ENCODE measurements at regions not wholly inside any gene's neighbourhood (a gene's known extent, or its start where the extent isn't known, plus 50 kb on each side); places are given as distances from the start of the nearest gene placed in this dataset.

DNA sequence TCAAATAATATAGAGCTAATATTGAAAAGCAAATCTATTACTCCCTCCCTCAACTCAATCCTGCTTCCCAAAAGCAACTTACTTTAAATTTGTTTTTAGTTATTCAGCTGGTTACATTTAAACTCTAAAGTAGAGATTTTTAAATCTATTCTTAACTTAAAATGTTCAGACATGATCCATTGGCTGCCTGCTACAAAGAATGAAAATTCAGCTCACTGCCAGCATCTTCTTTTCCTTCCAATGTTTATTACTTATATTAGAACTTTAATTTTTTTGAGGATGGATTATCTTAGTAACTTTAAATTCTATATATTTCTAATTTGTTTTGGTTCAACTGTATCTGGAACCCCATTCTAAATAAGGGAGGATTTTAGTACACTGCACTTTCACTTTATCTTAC is 163.2 kb downstream of the TMEM167A start:
- H4K20me1 ChIP-seq (ENCODE audit: low read depth): no peaks in the 10 kb centered on the region
- H3K4me1 ChIP-seq: peaks cover 9% of the 10 kb centered on the region
- H3K79me2 ChIP-seq (ENCODE audit: low read depth): no peaks in the 10 kb centered on the region
- H3K36me3 Mint-ChIP-seq: peaks cover 4% of the 10 kb centered on the region
- no peak overlapping the region for H3K4me2 ChIP-seq
- H3K4me1 Mint-ChIP-seq: peaks cover 3% of the 10 kb centered on the region
- H3K4me3 Mint-ChIP-seq: no peak overlapping the region
- no peak overlapping the region for H3K4me3 ChIP-seq
- H3K9me3 Mint-ChIP-seq: peaks cover 12% of the 10 kb centered on the region
- no peak overlapping the region for H2AFZ ChIP-seq (replicated peaks)
- TF ChIP-seq EZH2phosphoT487 (IDR thresholded peaks at IDR 0.05): no peak
- TF ChIP-seq, protein P1, sequence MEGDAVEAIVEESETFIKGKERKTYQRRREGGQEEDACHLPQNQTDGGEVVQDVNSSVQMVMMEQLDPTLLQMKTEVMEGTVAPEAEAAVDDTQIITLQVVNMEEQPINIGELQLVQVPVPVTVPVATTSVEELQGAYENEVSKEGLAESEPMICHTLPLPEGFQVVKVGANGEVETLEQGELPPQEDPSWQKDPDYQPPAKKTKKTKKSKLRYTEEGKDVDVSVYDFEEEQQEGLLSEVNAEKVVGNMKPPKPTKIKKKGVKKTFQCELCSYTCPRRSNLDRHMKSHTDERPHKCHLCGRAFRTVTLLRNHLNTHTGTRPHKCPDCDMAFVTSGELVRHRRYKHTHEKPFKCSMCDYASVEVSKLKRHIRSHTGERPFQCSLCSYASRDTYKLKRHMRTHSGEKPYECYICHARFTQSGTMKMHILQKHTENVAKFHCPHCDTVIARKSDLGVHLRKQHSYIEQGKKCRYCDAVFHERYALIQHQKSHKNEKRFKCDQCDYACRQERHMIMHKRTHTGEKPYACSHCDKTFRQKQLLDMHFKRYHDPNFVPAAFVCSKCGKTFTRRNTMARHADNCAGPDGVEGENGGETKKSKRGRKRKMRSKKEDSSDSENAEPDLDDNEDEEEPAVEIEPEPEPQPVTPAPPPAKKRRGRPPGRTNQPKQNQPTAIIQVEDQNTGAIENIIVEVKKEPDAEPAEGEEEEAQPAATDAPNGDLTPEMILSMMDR (IDR thresholded peaks at IDR 0.05): no peak
- no peak for TF ChIP-seq EZH2 (IDR thresholded peaks at IDR 0.05)
- no peaks in the 10 kb centered on the region for H3F3A ChIP-seq (ENCODE audit: low read depth)
- H3K9me3 ChIP-seq (ENCODE audit: low read depth): no peaks in the 10 kb centered on the region
- no peak overlapping the region for H3K27ac ChIP-seq
- no peak overlapping the region for H3K27ac Mint-ChIP-seq
- no peak overlapping the region for H3K9ac ChIP-seq
- no peaks in the 10 kb centered on the region for H3K36me3 ChIP-seq
- no peaks in the 10 kb centered on the region for H3K27me3 ChIP-seq
- DNase-seq (ENCODE audit: low spot score): no peak
- H3K27me3 Mint-ChIP-seq (ENCODE audit: insufficient read depth, low read depth): peaks cover 3% of the 10 kb centered on the region

DNA sequence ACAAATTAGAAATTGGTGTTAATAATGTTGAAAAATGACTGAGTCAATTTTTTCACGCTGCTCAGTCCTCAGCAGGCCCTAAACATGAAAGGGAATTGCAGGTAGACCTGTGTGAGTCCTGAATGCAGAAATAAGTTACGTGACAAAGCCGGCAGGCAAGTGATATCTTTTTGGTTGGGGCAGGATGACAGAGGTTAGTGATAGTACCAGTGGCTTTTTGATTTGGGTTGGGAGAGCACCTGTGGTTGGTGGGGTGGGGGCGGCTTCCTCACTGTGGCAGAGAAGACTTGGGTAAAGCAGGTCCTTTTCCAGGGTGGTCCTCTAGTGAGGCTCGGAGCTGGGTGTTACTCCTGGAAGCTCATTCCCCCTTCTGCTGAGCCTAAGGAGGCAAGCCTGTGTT is 164.7 kb downstream of the TMEM167A start:
- H3K36me3 Mint-ChIP-seq: peaks cover 4% of the 10 kb centered on the region
- Histone ChIP-seq H3K27ac (no peak overlapping the region), H3F3A (ENCODE audit: low read depth) (no peaks in the 10 kb centered on the region), H3K4me3 (no peak overlapping the region), H3K4me1 (no peaks in the 10 kb centered on the region), H2AFZ (replicated peaks) (no peak overlapping the region), H3K36me3 (no peaks in the 10 kb centered on the region), H3K79me2 (ENCODE audit: low read depth) (no peaks in the 10 kb centered on the region), H4K20me1 (ENCODE audit: low read depth) (no peaks in the 10 kb centered on the region), H3K27me3 (no peaks in the 10 kb centered on the region), H3K9me3 (ENCODE audit: low read depth) (no peaks in the 10 kb centered on the region), H3K9ac (no peak overlapping the region), H3K4me2 (no peak overlapping the region)
- H3K4me1 Mint-ChIP-seq: no peaks in the 10 kb centered on the region
- TF ChIP-seq EZH2phosphoT487 (IDR thresholded peaks at IDR 0.05) (no peak), EZH2 (IDR thresholded peaks at IDR 0.05) (no peak)
- TF ChIP-seq, protein P1 (IDR thresholded peaks at IDR 0.05): no peak
- no peak overlapping the region for H3K4me3 Mint-ChIP-seq
- H3K27me3 Mint-ChIP-seq (ENCODE audit: insufficient read depth, low read depth): peaks cover 3% of the 10 kb centered on the region
- H3K27ac Mint-ChIP-seq: no peak overlapping the region
- DNase-seq (ENCODE audit: low spot score): no peak
- H3K9me3 Mint-ChIP-seq: peaks cover 12% of the 10 kb centered on the region

DNA sequence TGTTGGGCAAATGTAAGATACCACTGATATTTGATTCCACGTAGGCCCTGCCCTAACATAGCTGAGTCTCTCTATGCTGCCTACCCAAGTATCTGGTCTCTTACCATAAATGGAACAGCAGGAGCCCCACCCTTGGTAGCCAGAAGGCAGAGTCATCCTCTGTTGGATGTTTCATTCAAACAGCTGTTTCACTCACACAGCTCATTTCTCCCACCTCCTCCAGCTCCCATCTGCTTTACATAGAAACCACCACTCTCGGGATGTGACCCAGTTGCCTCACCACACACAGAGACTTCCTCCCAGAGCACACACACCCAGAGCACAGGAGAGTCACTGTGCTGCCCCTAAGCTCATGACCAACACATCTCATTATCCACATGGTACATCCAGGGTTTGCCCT is 165.3 kb downstream of the TMEM167A start:
- peaks cover 4% of the 10 kb centered on the region for H3K36me3 Mint-ChIP-seq
- no peaks in the 10 kb centered on the region for H3K27me3 ChIP-seq
- no peaks in the 10 kb centered on the region for H3K36me3 ChIP-seq
- no peaks in the 10 kb centered on the region for H4K20me1 ChIP-seq (ENCODE audit: low read depth)
- peaks cover 3% of the 10 kb centered on the region for H3K27me3 Mint-ChIP-seq (ENCODE audit: insufficient read depth, low read depth)
- H3K9me3 Mint-ChIP-seq: peaks cover 11% of the 10 kb centered on the region
- H3K27ac Mint-ChIP-seq: peak overlapping the region; percentile 64
- no peaks in the 10 kb centered on the region for H3K79me2 ChIP-seq (ENCODE audit: low read depth)
- DNase-seq (ENCODE audit: low spot score): no peak
- H3K4me2 ChIP-seq: no peak overlapping the region
- H3K9me3 ChIP-seq (ENCODE audit: low read depth): no peaks in the 10 kb centered on the region
- no peaks in the 10 kb centered on the region for H3F3A ChIP-seq (ENCODE audit: low read depth)
- no peak overlapping the region for H3K4me3 ChIP-seq
- H3K9ac ChIP-seq: no peak overlapping the region
- no peak overlapping the region for H3K27ac ChIP-seq
- no peak overlapping the region for H2AFZ ChIP-seq (replicated peaks)
- H3K4me1 ChIP-seq: no peaks in the 10 kb centered on the region
- H3K4me1 Mint-ChIP-seq: no peaks in the 10 kb centered on the region
- H3K4me3 Mint-ChIP-seq: no peak overlapping the region
- no peak for TF ChIP-seq EZH2phosphoT487 (IDR thresholded peaks at IDR 0.05)
- no peak for TF ChIP-seq EZH2 (IDR thresholded peaks at IDR 0.05)
- TF ChIP-seq, protein P1 (IDR thresholded peaks at IDR 0.05): no peak
